ENCODE measurements at regions not wholly inside any gene's neighbourhood (a gene's known extent, or its start where the extent isn't known, plus 50 kb on each side); places are given as distances from the start of the nearest gene placed in this dataset.
"Not testable (repeated sequence)": the region's sequence is repeated elsewhere in the genome, so short reads cannot be mapped to it uniquely, and the experiment has no call there.

GRCh38 chr21:9593646-9594045, 927.7 kb upstream of the TPTE start:
- BruUV-seq (replicated peaks); H3K27ac ChIP-seq (ENCODE audit: low read depth, low read length); H3K9me3 ChIP-seq (ENCODE audit: control insufficient read depth in 1 of 2, insufficient read depth in 1 of 2, low read depth in 1 of 2, low read length in 2 of 2); H3K4me3 ChIP-seq (replicated peaks in 1 of 2; ENCODE audit: low read depth in 1 of 2, low read length in 2 of 2); H4K20me1 ChIP-seq (ENCODE audit: insufficient read depth); H3K9ac ChIP-seq (ENCODE audit: low read length); CTCF ChIA-PET; H3K27me3 ChIP-seq (ENCODE audit: insufficient read depth, low read length); POLR2A ChIA-PET; H3K9me2 ChIP-seq (ENCODE audit: insufficient read depth); H3K79me2 ChIP-seq (ENCODE audit: insufficient read depth, low read length); ATAC-seq; H3K4me1 ChIP-seq (ENCODE audit: control insufficient read depth in 1 of 2, insufficient read depth in 2 of 2, low read length in 2 of 2); H2AFZ ChIP-seq (ENCODE audit: low read depth, low read length, poor library complexity, severe bottlenecking); H3K4me2 ChIP-seq (ENCODE audit: low read length); RAD21 ChIA-PET (ENCODE audit: low non-redundant PET in 1 of 2, low total read pairs in 2 of 2, uncharacterized antibody in 2 of 2, unreplicated experiment in 2 of 2); intact Hi-C loops (cut with micrococcal nuclease); DNase-seq (ENCODE audit: low read depth, low spot score); H3K36me3 ChIP-seq (ENCODE audit: control insufficient read depth in 1 of 2, insufficient read depth in 2 of 2, low read length in 2 of 2): not testable (repeated sequence)

GRCh38 chr21:9614011-9614410, 907.4 kb upstream of the TPTE start:
- CTCF ChIA-PET; RAD21 ChIA-PET (ENCODE audit: low non-redundant PET in 1 of 2, low total read pairs in 2 of 2, uncharacterized antibody in 2 of 2, unreplicated experiment in 2 of 2); H3K4me2 ChIP-seq (ENCODE audit: low read length); DNase-seq (ENCODE audit: low read depth, low spot score); H3K27ac ChIP-seq (ENCODE audit: low read depth, low read length); H3K9ac ChIP-seq (ENCODE audit: low read length); intact Hi-C loops (cut with micrococcal nuclease); H3K4me3 ChIP-seq (replicated peaks in 1 of 2; ENCODE audit: low read depth in 1 of 2, low read length in 2 of 2); H3K9me2 ChIP-seq (ENCODE audit: insufficient read depth); H3K79me2 ChIP-seq (ENCODE audit: insufficient read depth, low read length); H3K36me3 ChIP-seq (ENCODE audit: control insufficient read depth in 1 of 2, insufficient read depth in 2 of 2, low read length in 2 of 2); H3K27me3 ChIP-seq (ENCODE audit: insufficient read depth, low read length); H3K4me1 ChIP-seq (ENCODE audit: control insufficient read depth in 1 of 2, insufficient read depth in 2 of 2, low read length in 2 of 2); H2AFZ ChIP-seq (ENCODE audit: low read depth, low read length, poor library complexity, severe bottlenecking); H3K9me3 ChIP-seq (ENCODE audit: control insufficient read depth in 1 of 2, insufficient read depth in 1 of 2, low read depth in 1 of 2, low read length in 2 of 2); BruUV-seq (replicated peaks); POLR2A ChIA-PET; H4K20me1 ChIP-seq (ENCODE audit: insufficient read depth); ATAC-seq: not testable (repeated sequence)

- BruUV-seq (replicated peaks); H3K4me3 ChIP-seq (replicated peaks in 1 of 2; ENCODE audit: low read depth in 1 of 2, low read length in 2 of 2); DNase-seq (ENCODE audit: low read depth, low spot score); H4K20me1 ChIP-seq (ENCODE audit: insufficient read depth); H3K27ac ChIP-seq (ENCODE audit: low read depth, low read length); H3K4me2 ChIP-seq (ENCODE audit: low read length); H3K9me3 ChIP-seq (ENCODE audit: control insufficient read depth in 1 of 2, insufficient read depth in 1 of 2, low read depth in 1 of 2, low read length in 2 of 2); H3K9me2 ChIP-seq (ENCODE audit: insufficient read depth); H3K9ac ChIP-seq (ENCODE audit: low read length); POLR2A ChIA-PET; H3K79me2 ChIP-seq (ENCODE audit: insufficient read depth, low read length); RAD21 ChIA-PET (ENCODE audit: low non-redundant PET in 1 of 2, low total read pairs in 2 of 2, uncharacterized antibody in 2 of 2, unreplicated experiment in 2 of 2); intact Hi-C loops (cut with micrococcal nuclease); CTCF ChIA-PET; H3K4me1 ChIP-seq (ENCODE audit: control insufficient read depth in 1 of 2, insufficient read depth in 2 of 2, low read length in 2 of 2); H2AFZ ChIP-seq (ENCODE audit: low read depth, low read length, poor library complexity, severe bottlenecking); H3K27me3 ChIP-seq (ENCODE audit: insufficient read depth, low read length); ATAC-seq; H3K36me3 ChIP-seq (ENCODE audit: control insufficient read depth in 1 of 2, insufficient read depth in 2 of 2, low read length in 2 of 2): not testable (repeated sequence)
Measured at GRCh38 chr21:9621121-9621793, 900.1 kb upstream of the TPTE start.

GRCh38 chr21:9628051-9628450, 893.3 kb upstream of the TPTE start:
- H3K9me3 ChIP-seq (ENCODE audit: control insufficient read depth in 1 of 2, insufficient read depth in 1 of 2, low read depth in 1 of 2, low read length in 2 of 2); DNase-seq (ENCODE audit: low read depth, low spot score); CTCF ChIA-PET; H3K9ac ChIP-seq (ENCODE audit: low read length); H3K79me2 ChIP-seq (ENCODE audit: insufficient read depth, low read length); H4K20me1 ChIP-seq (ENCODE audit: insufficient read depth); RAD21 ChIA-PET (ENCODE audit: low non-redundant PET in 1 of 2, low total read pairs in 2 of 2, uncharacterized antibody in 2 of 2, unreplicated experiment in 2 of 2); H3K9me2 ChIP-seq (ENCODE audit: insufficient read depth); H3K27ac ChIP-seq (ENCODE audit: low read depth, low read length); H3K4me2 ChIP-seq (ENCODE audit: low read length); H3K4me1 ChIP-seq (ENCODE audit: control insufficient read depth in 1 of 2, insufficient read depth in 2 of 2, low read length in 2 of 2); H3K27me3 ChIP-seq (ENCODE audit: insufficient read depth, low read length); BruUV-seq (replicated peaks); intact Hi-C loops (cut with micrococcal nuclease); H3K36me3 ChIP-seq (ENCODE audit: control insufficient read depth in 1 of 2, insufficient read depth in 2 of 2, low read length in 2 of 2); POLR2A ChIA-PET; ATAC-seq; H2AFZ ChIP-seq (ENCODE audit: low read depth, low read length, poor library complexity, severe bottlenecking); H3K4me3 ChIP-seq (replicated peaks in 1 of 2; ENCODE audit: low read depth in 1 of 2, low read length in 2 of 2): not testable (repeated sequence)

Data from HCT116 (cell line).